NCI-H1436 (cell line): ENCODE measurements at regions not wholly inside any gene's neighbourhood (a gene's known extent, or its start where the extent isn't known, plus 50 kb on each side); places are given as distances from the start of the nearest gene placed in this dataset.
"Not testable (repeated sequence)": the region's sequence is repeated elsewhere in the genome, so short reads cannot be mapped to it uniquely, and the experiment has no call there.

Source experiments
- DNase-seq: peaks from one replicate; lab custom pipeline; 2025; lab: John Stamatoyannopoulos, UW

DNA sequence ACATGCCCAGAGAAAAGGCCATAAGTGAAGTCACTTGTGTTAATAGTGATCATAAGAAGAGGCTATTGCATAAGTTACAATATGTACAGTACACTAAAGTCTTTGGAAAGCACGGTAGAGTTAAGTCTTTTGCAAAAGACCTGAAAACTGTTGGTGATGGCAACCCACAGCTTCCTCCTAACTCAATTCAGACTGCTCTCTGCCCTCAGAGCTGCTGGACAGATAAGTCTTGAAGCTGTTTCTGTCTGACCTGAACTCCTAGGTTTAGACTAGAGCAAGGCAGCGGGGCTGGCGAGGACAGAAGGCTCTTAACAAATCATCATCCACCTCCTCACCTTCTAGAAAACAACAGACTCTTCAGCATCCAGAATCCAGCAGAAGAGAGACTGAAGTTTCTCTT lies 125.4 kb downstream of the CD24 start:
- DNase-seq = no peak

GRCh38 chr6:106847116-106847515 lies 127.4 kb downstream of the CD24 start:
- DNase-seq = no peak

DNA sequence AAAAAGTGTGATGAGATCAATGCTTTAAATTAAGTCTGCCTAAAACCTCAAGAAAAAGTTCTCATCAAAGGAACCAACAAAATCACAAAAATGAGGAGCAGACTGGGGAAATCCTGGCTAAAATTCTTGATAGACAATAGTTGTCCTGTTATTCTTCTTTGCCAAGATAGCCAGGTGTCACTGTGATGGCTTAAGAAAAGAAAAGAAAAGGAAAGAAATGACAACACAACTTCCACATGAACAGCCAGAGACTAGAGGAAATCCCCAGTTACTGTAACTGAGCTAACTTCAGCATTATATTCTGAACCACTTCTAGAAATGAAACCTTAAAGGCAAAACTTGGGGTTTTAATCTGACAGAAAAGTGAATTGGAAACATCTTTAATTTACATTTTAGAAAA lies 129.6 kb downstream of the CD24 start:
- DNase-seq = no peak

- DNase-seq = no peak
Measured at GRCh38 chr6:106832766-106833510, 141.6 kb downstream of the CD24 start.

DNA sequence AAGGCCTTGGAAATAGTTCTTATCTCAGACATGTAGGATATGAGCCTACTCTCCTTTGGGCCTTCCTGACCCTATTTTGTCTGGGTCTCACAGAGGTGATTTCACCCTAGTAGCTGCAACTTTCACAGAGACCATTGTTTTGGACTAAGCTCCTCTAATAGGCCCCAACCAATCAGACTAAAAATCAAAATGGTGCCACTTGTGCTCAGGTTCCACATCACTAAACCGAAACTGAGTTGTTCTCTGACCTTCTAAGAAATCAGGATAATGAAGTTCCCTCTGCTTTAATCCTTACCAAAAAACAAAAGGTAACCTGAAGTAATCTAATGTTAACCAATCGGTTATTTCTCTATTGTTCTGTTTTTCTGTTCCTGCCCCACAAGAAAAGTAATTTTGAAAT lies 143.6 kb downstream of the CD24 start:
- no peak for DNase-seq

DNA sequence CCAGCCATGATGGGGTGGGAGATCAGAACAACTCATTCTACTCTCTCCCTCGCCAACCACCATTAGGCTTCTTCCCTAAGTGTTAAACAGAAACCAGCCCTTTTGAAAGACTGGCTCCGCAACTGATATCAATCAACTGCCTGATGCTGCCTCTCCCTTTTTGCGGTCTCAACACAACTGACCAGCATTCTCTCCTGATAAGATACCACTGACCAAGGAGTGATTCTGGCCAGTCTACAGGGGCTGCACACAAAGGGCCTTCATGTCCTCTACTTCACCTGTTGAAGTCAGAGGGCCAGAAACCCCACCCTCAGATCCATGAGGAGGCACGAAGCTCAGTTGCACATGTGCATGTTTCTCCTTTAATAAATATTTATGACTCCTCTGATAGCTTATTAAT lies 145.1 kb downstream of the CD24 start:
- DNase-seq = no peak

- DNase-seq = no peak
Measured at GRCh38 chr6:106827081-106827480, 147.4 kb downstream of the CD24 start.

- DNase-seq = no peak
Measured at GRCh38 chr6:106825156-106825555, 149.4 kb downstream of the CD24 start.

- no peak for DNase-seq
Measured at GRCh38 chr6:106823732-106824351, 150.7 kb downstream of the CD24 start.

DNA sequence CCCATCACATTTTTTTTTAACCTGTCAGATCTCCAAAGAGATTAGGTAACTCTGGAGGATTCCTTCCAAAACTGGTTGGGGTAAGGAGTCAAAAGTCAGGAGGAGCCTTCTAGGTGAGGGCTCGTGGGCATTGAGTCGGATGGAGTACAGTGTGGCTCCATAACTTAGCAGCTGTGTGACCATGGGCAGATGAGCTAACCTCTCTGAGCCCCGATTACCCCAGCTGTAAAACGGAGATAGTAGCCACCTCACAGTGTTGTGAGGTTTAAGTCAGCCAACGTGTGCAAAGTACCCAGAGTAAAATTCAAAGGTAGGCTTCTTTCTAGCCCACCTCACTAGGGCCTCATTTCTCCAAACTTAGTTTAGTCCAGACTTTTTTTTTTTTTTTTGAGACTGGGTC lies 151.5 kb downstream of the CD24 start:
- no peak for DNase-seq

- DNase-seq = no peak
Measured at GRCh38 chr6:106820412-106820852, 154.1 kb downstream of the CD24 start.

- DNase-seq = no peak
Measured at GRCh38 chr6:106811088-106811686, 163.3 kb downstream of the CD24 start.

GRCh38 chr6:106808758-106809157 lies 165.8 kb downstream of the CD24 start:
- no peak for DNase-seq

- DNase-seq = no peak
Measured at GRCh38 chr6:106807947-106808611, 166.4 kb downstream of the CD24 start.

- not testable (repeated sequence) for DNase-seq
Measured at GRCh38 chr6:106806253-106806652, 168.3 kb downstream of the CD24 start.

DNA sequence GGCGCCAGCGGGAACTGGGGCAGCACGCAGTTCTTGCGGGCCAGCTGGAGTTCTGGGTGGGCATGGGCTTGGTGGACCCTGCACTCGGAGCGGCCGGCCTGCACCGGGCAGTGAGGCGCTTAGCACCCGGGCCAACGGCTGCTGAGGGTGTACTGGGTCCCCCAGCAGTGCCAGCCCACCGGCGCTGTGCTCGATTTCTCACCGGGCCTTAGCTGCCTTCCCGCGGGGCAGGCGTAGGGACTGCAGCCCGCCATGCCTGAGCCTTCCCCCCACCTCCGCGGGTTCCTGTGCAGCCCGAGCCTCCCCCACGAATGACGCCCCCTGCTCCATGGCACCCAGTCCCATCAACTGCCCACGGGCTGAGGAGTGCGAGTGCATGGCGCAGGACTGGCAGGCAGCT lies 168.8 kb downstream of the CD24 start:
- DNase-seq = no peak

- no peak for DNase-seq
Measured at GRCh38 chr6:106804346-106805335, 169.9 kb downstream of the CD24 start.

- DNase-seq = no peak
Measured at GRCh38 chr6:106803188-106803587, 171.3 kb downstream of the CD24 start.

- no peak for DNase-seq
Measured at GRCh38 chr6:106802139-106802538, 172.4 kb downstream of the CD24 start.

DNA sequence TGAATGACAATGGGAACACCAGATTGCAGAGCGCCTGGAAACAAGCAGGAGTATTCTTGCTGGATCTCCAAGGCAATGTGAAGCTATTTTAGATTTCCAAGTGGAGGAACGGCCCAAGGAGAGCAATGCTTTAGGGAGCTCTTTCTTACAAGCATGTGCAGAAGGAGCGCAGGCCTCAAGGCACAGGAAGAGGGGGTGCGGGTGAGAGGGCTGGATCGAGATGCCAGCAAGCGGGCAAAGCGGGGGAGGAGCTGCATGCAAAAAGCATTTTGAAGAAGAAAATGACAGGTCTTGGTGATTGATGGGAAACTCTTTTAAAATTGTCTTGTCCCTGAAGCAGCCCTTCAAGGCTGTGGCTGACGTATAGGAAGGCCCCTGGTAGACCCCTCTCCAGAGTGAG lies 171.9 kb downstream of the QRSL1 start:
- no peak for DNase-seq

- no peak for DNase-seq
Measured at GRCh38 chr6:106800379-106800778, 171.0 kb downstream of the QRSL1 start.
